EH (cell line): ENCODE measurements at regions not wholly inside any gene's neighbourhood (a gene's known extent, or its start where the extent isn't known, plus 50 kb on each side); places are given as distances from the start of the nearest gene placed in this dataset.
A peak's percentile ranks its signal among the peaks of the same experiment; 100 is the strongest.

Experiments used
- DNase-seq: peaks from one replicate; pipeline ENCODE4 v3.0.0-alpha.2; 2015; ENCODE audit warnings: low read depth

- no peak for DNase-seq
Observed at GRCh38 chr9:108720191-108720642, 135.6 kb downstream of the ACTL7B start.

GRCh38 chr9:108710424-108710823 lies 145.4 kb downstream of the ACTL7B start:
- peak; percentile 36 for DNase-seq

GRCh38 chr9:108709997-108710396 lies 145.8 kb downstream of the ACTL7B start:
- DNase-seq, result no peak

DNA sequence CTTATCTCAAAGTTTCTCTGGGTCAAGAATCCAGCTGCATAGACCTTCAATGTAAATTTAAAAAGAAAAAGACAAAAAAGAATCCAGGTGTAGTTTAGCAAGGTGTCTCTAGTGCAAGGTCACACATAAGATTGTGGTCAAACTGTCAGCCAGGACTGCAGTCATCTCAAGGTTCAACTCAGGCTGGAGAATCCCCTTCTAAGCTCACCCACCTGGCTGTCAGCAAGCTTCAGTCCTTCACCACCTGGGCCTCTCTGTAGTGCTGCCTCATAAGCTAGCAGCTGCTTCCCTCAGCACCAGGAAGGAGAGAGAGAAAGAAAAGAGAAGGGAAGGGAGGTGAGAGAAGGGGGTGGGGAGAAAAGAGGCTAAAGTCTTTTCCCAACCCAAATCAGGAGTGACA lies 146.7 kb downstream of the ACTL7B start:
- no peak for DNase-seq

GRCh38 chr9:108708448-108708847 lies 147.3 kb downstream of the ACTL7B start:
- DNase-seq, result no peak

GRCh38 chr9:108707120-108707519 lies 148.7 kb downstream of the ACTL7B start:
- DNase-seq, result no peak

- peak; percentile 68 for DNase-seq
Observed at GRCh38 chr9:108704156-108704852, 151.5 kb downstream of the ACTL7B start.

DNA sequence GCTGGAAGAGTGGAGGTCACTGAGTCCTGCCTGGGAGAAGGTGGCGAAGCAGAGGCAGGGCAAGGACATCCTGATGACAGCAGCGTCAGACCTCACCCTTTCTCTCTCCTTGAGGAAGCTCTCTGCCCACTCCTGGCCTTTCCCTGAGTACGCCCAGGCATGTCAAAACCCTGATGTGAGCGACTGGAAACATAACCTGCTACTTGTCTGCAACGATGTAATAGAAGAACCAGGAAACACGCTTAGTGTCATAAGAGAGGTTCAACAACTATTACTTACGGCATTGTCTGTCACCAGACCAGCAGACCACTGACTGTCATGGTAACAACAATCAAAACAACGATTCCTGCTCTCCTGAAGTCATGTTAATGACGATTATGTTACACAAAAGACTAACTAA lies 152.4 kb downstream of the ACTL7B start:
- DNase-seq, result no peak

- no peak for DNase-seq
Observed at GRCh38 chr9:108702681-108703080, 153.1 kb downstream of the ACTL7B start.

- no peak for DNase-seq
Observed at GRCh38 chr9:108698801-108699200, 157.0 kb downstream of the ACTL7B start.

- DNase-seq, result no peak
Observed at GRCh38 chr9:108698231-108698630, 157.6 kb downstream of the ACTL7B start.

DNA sequence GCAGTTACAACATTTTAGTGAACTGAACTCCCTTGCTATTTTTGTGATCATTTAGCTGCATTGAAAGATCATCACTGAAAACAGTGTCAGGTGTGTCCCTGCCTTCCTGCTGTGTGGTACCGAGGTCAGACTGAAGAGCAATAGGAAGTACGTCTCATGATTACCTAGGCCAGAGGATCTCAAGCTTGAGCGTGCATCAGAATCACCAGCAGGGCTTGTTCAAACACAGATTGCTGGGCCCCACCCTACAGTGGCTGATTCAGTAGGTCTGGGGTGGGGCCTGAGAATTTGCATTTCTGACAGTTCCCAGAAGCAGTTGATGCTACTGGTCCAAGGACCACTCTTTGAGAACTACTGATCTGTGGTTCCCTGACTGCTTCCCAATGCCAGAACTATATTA lies 159.6 kb downstream of the ACTL7B start:
- DNase-seq, result no peak

GRCh38 chr9:108694170-108694569 lies 161.6 kb downstream of the ACTL7B start:
- peak; percentile 38 for DNase-seq

GRCh38 chr9:108691614-108692013 lies 164.2 kb downstream of the ACTL7B start:
- no peak for DNase-seq

GRCh38 chr9:108688676-108689075 lies 167.1 kb downstream of the ACTL7B start:
- DNase-seq, result no peak

- no peak for DNase-seq
Observed at GRCh38 chr9:108688051-108688450, 167.7 kb downstream of the ACTL7B start.

- peak; percentile 80 for DNase-seq
Observed at GRCh38 chr9:108687006-108687987, 168.5 kb downstream of the ACTL7B start.

- no peak for DNase-seq
Observed at GRCh38 chr9:108684288-108685025, 171.3 kb downstream of the ACTL7B start.

GRCh38 chr9:108683245-108683644 lies 172.5 kb downstream of the ACTL7B start:
- no peak for DNase-seq

GRCh38 chr9:108681851-108682590 lies 173.8 kb downstream of the ACTL7B start:
- peak; percentile 61 for DNase-seq

DNA sequence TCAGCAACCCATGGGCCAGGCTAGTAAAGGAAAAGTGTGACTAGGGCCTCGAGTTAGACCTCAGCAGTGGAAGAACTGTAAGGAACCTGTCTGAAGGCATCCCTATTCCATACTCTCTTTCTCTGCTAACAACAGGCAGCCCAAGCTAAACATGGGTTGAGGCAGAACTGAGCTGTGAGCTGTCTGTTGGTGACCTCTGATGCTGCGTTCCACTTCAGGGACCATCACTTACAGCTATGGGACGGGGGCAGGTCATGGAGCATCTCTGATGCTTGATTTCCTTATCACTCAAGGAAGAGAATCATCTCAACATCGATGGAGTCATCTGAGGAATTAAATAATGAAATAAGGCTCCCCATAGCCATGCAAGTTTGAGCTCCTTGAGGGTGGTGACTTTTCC lies 174.8 kb downstream of the ACTL7B start:
- no peak for DNase-seq

DNA sequence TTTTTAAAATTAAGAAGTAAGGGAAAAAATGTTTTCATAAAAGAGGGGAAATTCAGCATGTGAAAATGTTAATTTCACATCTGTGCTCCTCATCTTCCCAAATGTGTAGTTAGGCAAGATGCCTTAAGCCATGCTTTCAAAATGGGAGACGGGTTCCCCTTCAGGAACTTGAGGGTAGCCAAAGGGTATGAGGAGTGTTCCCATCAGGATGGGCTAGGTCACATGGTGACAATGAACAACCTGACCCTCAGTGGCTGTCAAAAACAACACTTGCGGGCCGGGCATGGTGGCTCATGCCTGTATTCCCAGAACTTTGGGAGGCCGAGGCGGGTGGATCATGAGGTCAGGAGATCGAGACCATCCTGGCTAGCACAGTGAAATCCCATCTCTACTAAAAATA lies 178.0 kb downstream of the ACTL7B start:
- DNase-seq, result no peak
